ENCODE measurements at regions not wholly inside any gene's neighbourhood (a gene's known extent, or its start where the extent isn't known, plus 50 kb on each side); places are given as distances from the start of the nearest gene placed in this dataset.

- Histone ChIP-seq H3K56ac (ENCODE audit: extremely low read depth, insufficient read depth, low read length) (no peak overlapping the region), H3K23ac (ENCODE audit: low read depth, low read length) (no peak overlapping the region), H3K36me3 (ENCODE audit: control insufficient read depth, insufficient read depth, low read length) (no peaks in the 10 kb centered on the region), H2BK5ac (ENCODE audit: low read depth, low read length, poor library complexity, severe bottlenecking) (no peak overlapping the region), H3K27ac (ENCODE audit: insufficient read depth, low read length) (no peak overlapping the region), H4K5ac (ENCODE audit: low read depth, low read length) (no peak overlapping the region), H3K4me1 (ENCODE audit: control insufficient read depth, insufficient read depth, low read length) (no peaks in the 10 kb centered on the region), H2AK9ac (replicated peaks; ENCODE audit: low read depth, low read length, poor library complexity) (no peak overlapping the region), H3K4me2 (ENCODE audit: low read depth, low read length) (no peak overlapping the region), H3K4me3 (ENCODE audit: insufficient read depth, low read depth, low read length) (no peak overlapping the region), H2BK20ac (ENCODE audit: low read depth, low read length) (no peak overlapping the region), H3K9me1 (ENCODE audit: insufficient read depth, low read length) (no peaks in the 10 kb centered on the region), H2BK15ac (ENCODE audit: low read depth, low read length) (no peak overlapping the region), H2AFZ (replicated peaks; ENCODE audit: low read length, poor library complexity) (no peak overlapping the region), H4K91ac (ENCODE audit: insufficient read depth, low read depth, low read length) (no peak overlapping the region), H2BK120ac (ENCODE audit: low read depth, low read length) (no peak overlapping the region), H3K14ac (replicated peaks; ENCODE audit: low read depth, low read length) (no peak overlapping the region), H2AK5ac (ENCODE audit: low read depth, low read length) (no peak overlapping the region), H4K20me1 (ENCODE audit: insufficient read depth, low read length) (no peaks in the 10 kb centered on the region), H3K4ac (ENCODE audit: low read depth, low read length) (no peak overlapping the region), H3K18ac (ENCODE audit: low read depth, low read length) (no peak overlapping the region), H4K8ac (ENCODE audit: low read depth in 2 of 2, low read length in 2 of 2) (no peak overlapping the region), H3K27me3 (ENCODE audit: control insufficient read depth, insufficient read depth, low read length) (no peaks in the 10 kb centered on the region), H3K9ac (ENCODE audit: low read depth, low read length) (no peak overlapping the region), H3K9me3 (ENCODE audit: control insufficient read depth, insufficient read depth, low read length) (no peaks in the 10 kb centered on the region), H3K79me1 (ENCODE audit: low read depth in 1 of 2, low read length in 2 of 2) (no peaks in the 10 kb centered on the region)
- in situ Hi-C loops (cut with MboI; ENCODE audit: low sequenced_read_pairs) (no loop called here), dilution Hi-C loops (cut with HindIII; ENCODE audit: low sequenced_read_pairs, unreplicated experiment) (no loop called here), intact Hi-C loops (cut with micrococcal nuclease) (no loop called here)
- CTCF ChIA-PET = no interaction called here
- no peak for ATAC-seq (ENCODE audit: low read depth)
- TF ChIP-seq MAFK (IDR thresholded peaks at IDR 0.05; ENCODE audit: low read depth, low read length) (no peak), RFX5 (IDR thresholded peaks at IDR 0.05; ENCODE audit: low read depth, low read length) (no peak), CHD1 (IDR thresholded peaks at IDR 0.05; ENCODE audit: low read depth, low read length) (no peak), POLR2A (IDR thresholded peaks at IDR 0.05; ENCODE audit: low read depth, low read length) (no peak), RAD21 (IDR thresholded peaks at IDR 0.05; ENCODE audit: low read length) (no peak), MXI1 (IDR thresholded peaks at IDR 0.05; ENCODE audit: borderline replicate concordance, low read depth, low read length) (no peak), RCOR1 (IDR thresholded peaks at IDR 0.05; ENCODE audit: insufficient replicate concordance, low read length) (no peak), USF2 (IDR thresholded peaks at IDR 0.05; ENCODE audit: low read depth, low read length) (no peak), SMC3 (IDR thresholded peaks at IDR 0.05; ENCODE audit: low read depth, low read length) (no peak), MAZ (IDR thresholded peaks at IDR 0.05; ENCODE audit: borderline replicate concordance, low read depth, low read length) (no peak), BHLHE40 (IDR thresholded peaks at IDR 0.05; ENCODE audit: low read depth, low read length) (no peak), CEBPB (IDR thresholded peaks at IDR 0.05; ENCODE audit: low read depth, low read length) (no peak), FOS (IDR thresholded peaks at IDR 0.05; ENCODE audit: low read depth, low read length) (no peak), NFE2L2 (IDR thresholded peaks at IDR 0.05; ENCODE audit: low read depth, low read length) (no peak)
- TF ChIP-seq, protein P1, sequence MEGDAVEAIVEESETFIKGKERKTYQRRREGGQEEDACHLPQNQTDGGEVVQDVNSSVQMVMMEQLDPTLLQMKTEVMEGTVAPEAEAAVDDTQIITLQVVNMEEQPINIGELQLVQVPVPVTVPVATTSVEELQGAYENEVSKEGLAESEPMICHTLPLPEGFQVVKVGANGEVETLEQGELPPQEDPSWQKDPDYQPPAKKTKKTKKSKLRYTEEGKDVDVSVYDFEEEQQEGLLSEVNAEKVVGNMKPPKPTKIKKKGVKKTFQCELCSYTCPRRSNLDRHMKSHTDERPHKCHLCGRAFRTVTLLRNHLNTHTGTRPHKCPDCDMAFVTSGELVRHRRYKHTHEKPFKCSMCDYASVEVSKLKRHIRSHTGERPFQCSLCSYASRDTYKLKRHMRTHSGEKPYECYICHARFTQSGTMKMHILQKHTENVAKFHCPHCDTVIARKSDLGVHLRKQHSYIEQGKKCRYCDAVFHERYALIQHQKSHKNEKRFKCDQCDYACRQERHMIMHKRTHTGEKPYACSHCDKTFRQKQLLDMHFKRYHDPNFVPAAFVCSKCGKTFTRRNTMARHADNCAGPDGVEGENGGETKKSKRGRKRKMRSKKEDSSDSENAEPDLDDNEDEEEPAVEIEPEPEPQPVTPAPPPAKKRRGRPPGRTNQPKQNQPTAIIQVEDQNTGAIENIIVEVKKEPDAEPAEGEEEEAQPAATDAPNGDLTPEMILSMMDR (conservative IDR thresholded peaks at IDR 0.05; ENCODE audit: low read depth, low read length) = no peak
- TF ChIP-seq, protein P2, sequence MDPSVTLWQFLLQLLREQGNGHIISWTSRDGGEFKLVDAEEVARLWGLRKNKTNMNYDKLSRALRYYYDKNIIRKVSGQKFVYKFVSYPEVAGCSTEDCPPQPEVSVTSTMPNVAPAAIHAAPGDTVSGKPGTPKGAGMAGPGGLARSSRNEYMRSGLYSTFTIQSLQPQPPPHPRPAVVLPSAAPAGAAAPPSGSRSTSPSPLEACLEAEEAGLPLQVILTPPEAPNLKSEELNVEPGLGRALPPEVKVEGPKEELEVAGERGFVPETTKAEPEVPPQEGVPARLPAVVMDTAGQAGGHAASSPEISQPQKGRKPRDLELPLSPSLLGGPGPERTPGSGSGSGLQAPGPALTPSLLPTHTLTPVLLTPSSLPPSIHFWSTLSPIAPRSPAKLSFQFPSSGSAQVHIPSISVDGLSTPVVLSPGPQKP (IDR thresholded peaks at IDR 0.05; ENCODE audit: borderline replicate concordance, low read depth, low read length) = no peak
- no CpG with 5 or more reads among the region's 3 CpGs for WGBS, 2 experiments (ENCODE audit: extremely low coverage in 2 of 2, insufficient read length in 1 of 2)
- POLR2A ChIA-PET (ENCODE audit: unreplicated experiment) = no interaction called here
- BruUV-seq (replicated peaks) = no TSS peak
- peak; percentile 16 for DNase-seq
Observed at GRCh38 chr3:25021816-25022215, 406.2 kb upstream of the RARB start.
